D721Med (cell line): ENCODE measurements at regions not wholly inside any gene's neighbourhood (a gene's known extent, or its start where the extent isn't known, plus 50 kb on each side); places are given as distances from the start of the nearest gene placed in this dataset.

Experiments
- DNase-seq: peaks from one replicate; pipeline ENCODE4 v3.0.0; 2011; ENCODE audit warnings: low spot score; ENCODE audit not compliant: insufficient read length
- FAIRE-seq: peaks from 2 replicates; lab custom pipeline; 2011; peaks lifted over from hg19 to GRCh38; lab: Jason Lieb, UNC
- CTCF ChIP-seq: IDR thresholded peaks from 2 replicates; pipeline ENCODE4 v1.5.1; 2012; ENCODE audit warnings: mild to moderate bottlenecking, control low read depth; ENCODE audit not compliant: insufficient read depth; ENCODE audit errors: missing control alignments

DNA sequence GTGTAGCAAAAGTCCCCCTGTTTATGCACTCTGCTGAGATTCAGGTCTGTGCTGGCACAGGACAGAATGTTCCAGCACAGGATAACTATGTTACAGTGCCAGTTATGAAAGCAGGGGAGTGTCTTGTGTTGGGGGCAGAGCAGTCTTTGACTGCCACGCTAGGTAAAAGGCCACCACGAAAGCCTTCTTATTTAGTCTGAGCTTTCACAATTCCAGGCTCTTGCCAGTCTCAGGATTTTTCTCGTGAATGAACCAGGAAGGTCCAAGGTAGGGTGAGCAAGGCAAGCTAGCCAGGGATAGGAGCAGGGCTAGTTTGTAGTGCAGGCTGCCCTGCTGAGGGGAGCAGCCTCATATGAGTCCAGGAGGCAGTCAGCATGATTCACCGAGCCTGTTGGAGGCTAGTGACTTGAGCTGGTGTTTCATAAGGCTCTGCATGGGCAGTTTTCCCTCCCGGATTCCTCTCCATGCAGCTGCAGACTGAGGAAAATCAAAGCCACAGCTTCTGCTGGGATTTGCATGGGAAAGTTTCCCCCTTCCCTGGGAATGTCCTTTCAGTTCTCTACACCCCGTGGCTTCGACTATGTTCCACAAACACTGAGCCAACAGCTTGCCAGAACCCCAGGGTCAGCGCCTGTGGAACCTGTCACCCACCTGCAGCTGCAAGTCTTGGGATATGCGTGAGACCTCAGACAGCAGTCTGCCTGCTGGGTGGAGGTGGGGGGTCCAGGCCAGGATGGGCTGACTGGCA is 112.3 kb downstream of the JCAD start:
- FAIRE-seq (no peak), DNase-seq (no peak)
- TF ChIP-seq CTCF, result no peak

- TF ChIP-seq CTCF, result no peak
- DNase-seq, result no peak
- no peak for FAIRE-seq
Measured at GRCh38 chr10:29946614-29946952, 112.8 kb downstream of the JCAD start.

GRCh38 chr10:29941476-29941875 is 117.9 kb downstream of the JCAD start:
- TF ChIP-seq CTCF, result no peak
- DNase-seq, result no peak
- FAIRE-seq, result no peak

GRCh38 chr10:29932991-29933390 is 126.4 kb downstream of the JCAD start:
- DNase-seq (no peak), FAIRE-seq (no peak)
- no peak for TF ChIP-seq CTCF

- FAIRE-seq (no peak), DNase-seq (no peak)
- no peak for TF ChIP-seq CTCF
Measured at GRCh38 chr10:29931833-29932232, 127.6 kb downstream of the JCAD start.

DNA sequence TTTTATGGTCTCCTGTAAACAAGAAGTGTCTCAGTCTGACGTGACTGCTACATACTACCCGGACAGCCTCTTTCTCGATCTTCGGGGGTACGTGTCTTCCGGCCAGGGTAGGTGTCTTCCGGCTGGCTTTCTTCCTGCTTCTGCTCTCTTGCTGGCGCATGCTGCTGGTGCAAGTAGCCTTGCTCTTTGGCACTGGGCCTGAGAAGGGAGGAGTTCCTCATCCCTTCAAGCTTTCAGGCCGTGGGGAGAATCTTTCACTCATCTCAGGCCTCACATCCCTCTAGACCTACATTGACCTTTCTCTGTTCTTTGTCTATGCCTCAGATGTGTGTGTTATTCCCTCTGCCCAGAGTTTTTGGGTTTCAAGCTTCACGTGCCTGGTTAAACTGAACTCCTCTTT is 130.4 kb downstream of the JCAD start:
- TF ChIP-seq CTCF, result no peak
- DNase-seq (no peak), FAIRE-seq (no peak)

DNA sequence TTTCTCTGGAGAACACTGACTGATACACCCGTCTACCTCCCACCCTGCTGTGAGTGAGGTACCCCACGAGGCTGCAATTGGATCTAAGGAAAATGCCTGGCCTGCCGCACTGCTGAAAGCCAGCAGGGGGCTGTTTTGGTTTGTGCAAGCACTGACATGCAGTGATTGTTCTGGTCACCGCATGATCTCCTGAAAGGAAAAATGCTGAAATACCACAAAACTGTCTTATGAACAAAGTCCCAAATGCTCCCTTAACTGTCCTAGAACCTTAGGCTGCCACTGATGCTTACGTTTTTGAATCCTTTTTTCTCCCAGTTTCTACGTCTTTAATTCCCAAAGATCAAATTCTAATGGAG is 132.7 kb downstream of the JCAD start:
- TF ChIP-seq CTCF, result no peak
- FAIRE-seq, result no peak
- DNase-seq, result no peak
